ENCODE measurements at regions not wholly inside any gene's neighbourhood (a gene's known extent, or its start where the extent isn't known, plus 50 kb on each side); places are given as distances from the start of the nearest gene placed in this dataset.
"Not testable (repeated sequence)": the region's sequence is repeated elsewhere in the genome, so short reads cannot be mapped to it uniquely, and the experiment has no call there.

DNA sequence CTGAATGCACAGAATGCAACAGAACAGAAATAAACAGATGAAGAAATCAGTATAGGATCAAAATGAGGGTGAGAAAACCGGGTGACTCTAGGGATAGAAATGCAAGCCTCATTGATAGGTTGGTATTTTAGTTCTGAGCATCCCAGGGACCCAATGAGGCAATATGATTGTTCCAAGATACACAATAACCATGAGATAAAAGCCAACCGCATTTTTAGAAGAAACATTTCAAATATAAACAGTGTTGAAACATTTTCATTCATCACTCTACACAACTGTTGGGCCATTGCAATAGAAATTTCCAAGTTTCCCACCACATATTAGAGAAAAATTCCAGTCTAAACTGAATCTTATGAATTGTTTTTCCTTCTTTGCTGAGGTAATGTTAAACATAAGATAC, 452.3 kb upstream of the PTGER4 start:
- DNase-seq (ENCODE audit: low read depth in 4 of 4, low spot score in 1 of 4): no peak

GRCh38 chr5:40226906-40227305, 452.8 kb upstream of the PTGER4 start:
- DNase-seq (ENCODE audit: low read depth in 4 of 4, low spot score in 1 of 4): no peak

DNA sequence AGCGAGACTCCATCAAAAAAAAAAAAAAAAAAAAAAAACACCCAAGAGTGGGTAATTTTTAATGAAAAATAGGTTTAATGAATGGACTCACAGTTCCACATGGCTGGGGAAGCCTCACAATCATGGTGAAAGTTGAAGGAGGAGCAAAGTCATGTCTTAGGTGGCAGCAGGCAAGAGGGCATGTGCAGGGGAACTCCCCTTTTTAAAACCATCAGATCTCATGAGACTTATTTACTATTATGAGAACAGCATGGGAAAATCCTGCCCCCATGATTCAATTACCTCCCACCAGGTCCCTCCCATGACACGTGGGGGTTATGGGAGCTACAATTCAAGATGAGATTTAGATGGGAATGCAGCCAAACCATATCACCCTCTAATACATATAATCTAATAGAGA, 454.6 kb upstream of the PTGER4 start:
- DNase-seq (ENCODE audit: low read depth in 4 of 4, low spot score in 1 of 4): peak in 1 of 4 experiments; percentile 17

DNA sequence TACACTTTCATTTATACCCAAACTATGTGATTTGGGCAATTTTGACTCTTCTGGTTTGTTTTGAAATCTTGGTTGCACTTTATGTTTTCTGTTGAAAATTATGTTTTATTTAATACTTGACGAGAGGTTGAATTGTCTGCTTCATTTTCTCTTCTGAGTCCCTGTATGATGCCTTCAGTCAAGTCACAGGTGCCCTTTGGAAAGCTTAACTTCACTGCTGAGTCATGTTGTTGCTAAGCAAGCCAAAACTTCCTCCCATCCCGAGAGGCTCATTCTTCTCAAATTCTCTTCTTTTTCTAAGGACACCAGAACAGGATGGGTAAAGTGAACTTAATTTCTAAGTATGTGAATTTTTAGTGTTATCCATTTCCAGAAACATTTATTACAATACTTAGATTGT, 455.3 kb upstream of the PTGER4 start:
- no peak for DNase-seq (ENCODE audit: low read depth in 4 of 4, low spot score in 1 of 4)

- peak in 1 of 4 experiments; percentile 28 for DNase-seq (ENCODE audit: low read depth in 4 of 4, low spot score in 1 of 4)
Measured at GRCh38 chr5:40223884-40224402, 455.8 kb upstream of the PTGER4 start.

GRCh38 chr5:40221796-40222195, 457.9 kb upstream of the PTGER4 start:
- DNase-seq (ENCODE audit: low read depth in 4 of 4, low spot score in 1 of 4): no peak

GRCh38 chr5:40221255-40221654, 458.5 kb upstream of the PTGER4 start:
- DNase-seq (ENCODE audit: low read depth in 4 of 4, low spot score in 1 of 4): no peak

DNA sequence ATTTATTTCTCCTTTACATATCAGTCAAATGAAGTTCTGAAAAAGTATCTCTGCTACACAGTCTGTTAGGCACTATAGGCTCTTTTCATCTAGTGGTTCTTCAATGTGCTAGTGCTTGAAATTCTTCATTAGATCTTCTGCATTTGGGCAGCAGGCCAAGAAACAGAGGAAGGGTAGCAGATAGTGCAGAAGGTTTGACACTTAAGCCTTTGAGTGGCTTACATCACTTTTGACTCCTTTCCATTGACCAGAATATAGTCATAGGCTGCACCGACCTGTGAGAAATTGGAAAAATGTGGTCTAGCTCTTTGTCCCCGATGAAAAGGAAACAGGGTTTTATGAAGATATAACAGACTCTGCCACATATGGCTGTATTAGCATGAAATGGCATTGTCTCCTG, 459.5 kb upstream of the PTGER4 start:
- no peak for DNase-seq (ENCODE audit: low read depth in 4 of 4, low spot score in 1 of 4)

DNA sequence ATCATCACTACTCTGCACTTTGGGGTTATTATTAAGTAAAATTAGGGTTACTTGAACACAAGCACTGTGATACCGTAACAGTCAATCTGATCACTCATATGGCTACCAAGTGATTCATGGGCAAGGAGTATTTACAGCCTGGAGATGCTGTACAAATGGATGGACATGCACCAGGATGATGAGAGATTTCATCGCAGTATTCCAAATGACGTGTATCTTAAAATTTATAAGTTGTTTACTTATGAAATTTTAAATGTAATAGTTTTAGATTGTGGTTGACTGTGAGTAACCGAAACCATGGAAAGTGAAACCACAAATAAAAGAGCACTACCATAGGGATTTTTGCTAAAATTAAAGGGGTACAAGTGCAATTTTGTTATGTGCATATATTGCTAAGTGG, 462.2 kb upstream of the PTGER4 start:
- no peak for DNase-seq (ENCODE audit: low read depth in 4 of 4, low spot score in 1 of 4)

DNA sequence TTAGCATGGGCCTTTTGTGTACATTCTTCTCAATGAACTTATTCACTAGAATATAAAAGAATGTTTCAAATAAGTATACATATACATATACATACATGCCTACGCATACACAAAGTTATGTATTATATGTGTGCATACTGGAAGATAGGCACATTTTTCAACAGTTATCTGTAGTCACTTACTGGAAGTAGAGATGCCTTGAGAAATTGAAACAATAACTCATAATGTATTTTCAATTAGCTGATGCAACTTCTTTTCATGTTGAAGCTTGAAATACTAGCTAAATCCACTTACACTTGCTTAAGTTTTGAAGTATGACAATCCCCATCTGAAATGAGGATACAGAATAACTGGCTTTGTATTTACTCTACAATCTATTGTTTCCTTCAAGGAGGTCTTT, 469.0 kb upstream of the PTGER4 start:
- DNase-seq (ENCODE audit: low read depth in 4 of 4, low spot score in 1 of 4): no peak

- DNase-seq (ENCODE audit: low read depth in 4 of 4, low spot score in 1 of 4): no peak
Measured at GRCh38 chr5:40206030-40206429, 473.7 kb upstream of the PTGER4 start.

- no peak for DNase-seq (ENCODE audit: low read depth in 4 of 4, low spot score in 1 of 4)
Measured at GRCh38 chr5:40204144-40204543, 475.6 kb upstream of the PTGER4 start.

DNA sequence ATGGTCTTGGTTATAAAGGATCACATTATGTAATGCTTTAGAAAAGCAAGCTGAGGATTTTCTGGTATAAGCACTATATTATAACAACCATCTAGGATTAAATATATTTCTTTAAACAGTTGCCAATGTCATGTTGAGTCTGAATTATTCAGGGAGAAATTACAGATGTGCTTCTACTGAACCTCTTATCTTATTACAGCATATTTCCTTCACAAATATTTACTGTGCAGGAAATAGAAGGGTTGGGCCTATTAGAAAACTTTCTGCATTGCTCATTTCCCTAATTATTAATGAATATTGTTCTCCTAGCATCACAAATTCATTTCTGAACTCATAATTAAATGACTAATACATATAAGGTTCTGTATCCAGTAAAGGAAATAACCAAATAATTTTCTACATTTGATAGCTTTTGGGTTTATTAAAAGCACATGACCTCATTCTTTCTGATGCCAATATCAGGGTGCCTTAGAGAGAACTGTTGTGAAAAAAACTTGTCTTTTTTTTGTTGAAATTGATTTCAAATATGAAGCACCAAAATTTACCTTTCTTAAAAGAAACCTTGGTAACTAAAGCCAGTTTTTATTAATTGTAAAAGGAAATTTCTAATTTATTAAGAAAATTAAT, 476.8 kb upstream of the PTGER4 start:
- DNase-seq (ENCODE audit: low read depth in 4 of 4, low spot score in 1 of 4): no peak

DNA sequence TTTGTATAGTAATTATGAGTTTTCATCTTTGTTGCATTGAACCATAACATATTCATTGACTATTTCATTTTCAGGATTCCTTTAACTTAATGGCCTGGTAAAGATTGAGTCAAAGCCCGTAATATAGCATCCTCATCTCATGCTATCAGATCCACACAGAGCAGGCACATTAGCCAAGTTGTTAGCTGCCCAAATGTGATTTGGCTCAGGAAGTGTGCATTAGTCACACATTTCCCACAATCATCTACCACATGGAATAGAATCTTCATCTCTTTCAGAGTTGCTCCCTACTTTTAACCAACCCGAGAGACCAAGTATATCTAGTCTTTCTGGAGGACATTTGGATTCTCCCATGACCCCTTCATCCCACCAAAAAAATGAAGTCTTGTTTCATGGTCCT, 481.0 kb upstream of the PTGER4 start:
- DNase-seq (ENCODE audit: low read depth in 4 of 4, low spot score in 1 of 4): no peak

GRCh38 chr5:40195574-40195973, 484.1 kb upstream of the PTGER4 start:
- not testable (repeated sequence) for DNase-seq (ENCODE audit: low read depth in 4 of 4, low spot score in 1 of 4)

GRCh38 chr5:40191150-40191549, 488.6 kb upstream of the PTGER4 start:
- DNase-seq (ENCODE audit: low read depth in 4 of 4, low spot score in 1 of 4): no peak

DNA sequence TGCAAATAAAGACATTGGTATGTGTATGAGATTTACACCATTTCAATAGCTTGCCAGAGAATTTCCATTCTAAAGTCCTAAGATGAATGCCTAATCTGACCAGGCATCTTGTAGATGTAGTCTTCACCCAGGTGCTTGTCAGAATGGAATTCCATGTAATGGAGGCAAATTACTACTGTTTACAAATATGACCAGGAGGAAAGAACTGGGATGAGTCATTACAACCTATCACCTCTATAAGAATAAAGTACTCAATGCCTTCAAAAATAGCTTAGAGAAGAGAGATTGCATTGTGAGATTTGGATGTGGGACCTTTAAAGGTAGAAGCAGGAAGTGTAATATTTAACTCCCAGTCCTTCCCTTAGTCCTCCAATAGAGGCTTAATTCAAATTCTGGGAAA, 507.0 kb upstream of the PTGER4 start:
- no peak for DNase-seq (ENCODE audit: low read depth in 4 of 4, low spot score in 1 of 4)

DNA sequence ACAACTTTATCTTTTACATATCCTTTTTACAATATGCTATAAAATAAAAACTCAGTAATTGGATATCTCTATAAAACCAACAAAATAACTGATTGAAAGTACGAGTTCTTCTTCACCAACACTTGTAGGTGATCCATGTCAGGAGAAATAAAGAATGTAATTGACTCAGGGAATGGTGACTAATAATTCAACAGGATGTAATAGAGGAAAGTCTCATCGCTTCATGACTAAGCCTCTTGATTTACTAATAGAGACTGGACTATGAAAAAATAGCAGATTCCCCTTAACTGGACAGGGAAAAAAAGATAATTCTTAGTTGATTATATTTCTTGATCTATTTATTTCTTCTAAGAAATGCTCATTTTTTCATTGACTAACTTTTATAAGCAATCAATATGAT, 507.7 kb upstream of the PTGER4 start:
- no peak for DNase-seq (ENCODE audit: low read depth in 4 of 4, low spot score in 1 of 4)

DNA sequence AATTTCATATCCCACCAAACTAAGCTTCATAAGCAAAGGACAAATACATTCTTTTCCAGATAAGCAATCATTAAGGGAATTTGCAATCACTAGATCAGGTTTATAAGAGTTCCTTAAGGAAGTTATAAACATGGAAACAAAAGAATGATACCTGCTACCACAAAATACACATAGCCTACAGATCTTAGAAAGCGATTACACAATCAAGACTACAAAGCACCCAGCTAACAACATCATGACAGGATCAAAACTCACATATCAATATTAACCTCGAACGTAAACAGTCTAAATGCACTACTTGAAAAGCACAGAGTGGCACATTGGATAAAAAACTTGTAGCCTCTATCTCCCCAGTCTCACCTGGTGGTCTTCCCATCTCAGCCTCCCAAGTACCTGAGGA, 512.4 kb upstream of the PTGER4 start:
- DNase-seq (ENCODE audit: low read depth in 4 of 4, low spot score in 1 of 4): no peak

GRCh38 chr5:40166802-40167201, 512.9 kb upstream of the PTGER4 start:
- DNase-seq (ENCODE audit: low read depth in 4 of 4, low spot score in 1 of 4): no peak

- DNase-seq (ENCODE audit: low read depth in 4 of 4, low spot score in 1 of 4): no peak
Measured at GRCh38 chr5:40165789-40166728, 513.7 kb upstream of the PTGER4 start.

DNA sequence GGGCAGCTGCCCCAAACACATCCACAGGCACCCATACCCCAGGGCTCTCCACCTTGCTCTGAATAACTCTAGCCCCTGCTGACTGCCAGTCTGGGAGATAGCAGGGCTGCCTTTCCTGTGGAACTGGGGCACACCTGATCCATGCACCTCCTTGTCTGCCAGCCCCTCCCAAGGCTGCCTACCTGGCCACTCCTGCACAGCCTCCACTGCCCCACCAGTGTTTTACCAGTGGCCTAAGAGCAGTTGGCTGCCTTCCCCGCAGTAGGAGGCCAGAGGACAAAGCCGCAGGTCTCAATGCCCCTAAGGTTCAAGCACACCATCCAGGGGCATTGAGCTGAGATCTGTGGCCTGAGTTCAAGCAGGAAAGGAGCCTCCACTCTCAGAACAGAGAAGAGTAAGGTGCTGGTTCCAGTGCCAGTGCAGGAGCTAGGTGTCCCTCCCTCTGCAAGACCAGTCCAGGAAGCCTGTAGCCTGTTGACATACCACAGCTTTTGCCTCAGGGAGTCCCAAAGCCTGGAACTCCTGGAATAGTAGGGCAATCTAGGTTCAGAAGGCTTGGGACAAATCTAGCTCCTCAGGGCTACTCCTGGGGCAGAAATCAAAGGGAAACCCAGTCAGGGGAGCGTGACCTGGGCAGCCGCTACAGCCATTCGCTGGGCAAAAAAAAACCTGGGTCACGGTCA, 514.5 kb upstream of the PTGER4 start:
- no peak for DNase-seq (ENCODE audit: low read depth in 4 of 4, low spot score in 1 of 4)
